HG03039 (cell line): ENCODE measurements at regions not wholly inside any gene's neighbourhood (a gene's known extent, or its start where the extent isn't known, plus 50 kb on each side); places are given as distances from the start of the nearest gene placed in this dataset.

Experiments
- ATAC-seq: cut with Tn5 transposase; IDR thresholded peaks from one replicate; pipeline ENCODE4 v1.9.1; 2021; ENCODE audit warnings: mild to moderate bottlenecking, moderate library complexity; ENCODE audit not compliant: unreplicated experiment

DNA sequence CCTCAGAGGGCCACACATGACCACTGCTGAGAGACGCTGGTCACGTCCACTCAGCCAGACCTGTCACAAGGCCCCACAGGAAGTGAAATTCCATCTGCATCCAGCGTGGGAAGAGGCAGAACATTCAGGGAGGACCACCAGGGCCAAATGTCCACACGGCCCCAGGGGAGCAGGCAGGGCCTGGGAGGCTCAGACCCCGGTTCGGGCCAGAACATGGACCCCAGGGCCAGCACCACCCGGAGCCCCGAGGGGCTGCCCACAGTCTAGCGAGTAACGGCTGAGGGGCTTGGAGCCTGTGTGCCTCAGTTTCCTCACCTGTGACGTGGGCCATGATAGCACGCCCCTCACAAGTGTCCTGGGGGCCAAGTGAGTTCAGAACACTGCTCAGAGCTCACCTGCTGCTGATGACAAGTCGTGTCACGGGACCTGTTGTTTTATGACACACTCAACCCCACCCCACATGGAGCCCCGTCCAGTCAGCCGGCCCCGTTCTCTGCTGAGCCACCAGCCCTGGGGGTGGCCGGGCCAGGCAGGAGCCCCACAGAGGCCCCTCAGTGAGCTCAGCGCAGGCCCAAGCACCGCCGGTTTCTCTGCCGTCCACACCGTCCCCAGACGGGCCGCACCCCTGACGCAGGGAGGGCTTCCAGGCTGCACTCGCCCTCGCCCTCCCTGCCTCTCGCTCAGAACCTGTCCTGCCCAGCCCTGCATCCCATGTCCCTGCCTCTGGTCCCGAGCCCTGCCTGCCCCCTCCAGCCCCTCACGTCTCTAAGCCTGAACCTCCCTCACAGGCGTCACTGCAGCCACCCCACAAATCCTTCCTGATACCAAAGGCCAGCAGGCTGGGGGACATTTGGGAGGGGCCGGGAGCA is 79.5 kb upstream of the GALNT9 start:
- no peak for ATAC-seq

DNA sequence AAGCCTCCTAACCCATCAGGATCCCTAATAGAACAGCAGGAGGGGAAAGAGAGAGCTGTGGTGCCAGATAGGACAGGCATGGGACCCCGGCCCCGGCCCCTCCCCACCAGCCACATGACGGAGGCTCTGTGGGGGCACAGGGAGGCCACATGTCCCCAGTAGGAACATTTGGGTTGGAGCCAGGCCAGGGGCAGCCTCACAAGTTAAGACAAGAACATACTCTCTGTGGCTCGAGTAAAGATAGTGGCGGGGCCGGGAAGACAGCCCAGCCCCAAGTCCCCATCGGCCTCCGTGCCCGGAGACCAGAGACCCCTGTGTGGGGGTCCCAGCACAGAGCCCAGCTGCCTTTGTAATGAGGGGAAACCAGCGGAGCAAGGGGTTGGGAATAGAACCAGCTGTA is 78.6 kb upstream of the GALNT9 start:
- no peak for ATAC-seq

DNA sequence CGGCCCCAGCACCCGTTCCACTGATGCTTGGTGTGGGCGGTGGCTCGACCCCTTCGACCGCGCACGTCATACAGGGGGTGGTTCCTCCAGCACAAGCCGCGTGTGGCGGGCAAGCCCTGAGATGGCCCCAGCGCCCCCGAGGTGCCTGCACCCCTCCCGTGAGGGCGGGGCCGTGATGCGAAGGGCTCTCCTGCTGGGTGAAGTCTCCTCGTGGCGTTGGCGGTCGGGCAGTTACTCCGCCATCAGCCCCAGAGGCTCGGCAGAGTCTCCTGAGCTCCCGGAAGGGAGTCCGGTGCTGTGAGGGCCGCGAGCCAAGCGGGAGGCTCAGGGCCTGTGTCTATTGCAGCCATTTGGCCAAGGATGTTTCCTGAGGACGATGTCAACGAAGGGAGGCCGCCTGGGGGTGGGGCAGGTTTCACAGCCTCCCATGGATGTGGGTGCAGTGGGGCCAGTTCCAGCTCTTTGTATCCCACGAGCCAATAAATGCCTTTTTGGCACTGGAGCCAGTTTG is 78.1 kb upstream of the GALNT9 start:
- ATAC-seq = no peak

DNA sequence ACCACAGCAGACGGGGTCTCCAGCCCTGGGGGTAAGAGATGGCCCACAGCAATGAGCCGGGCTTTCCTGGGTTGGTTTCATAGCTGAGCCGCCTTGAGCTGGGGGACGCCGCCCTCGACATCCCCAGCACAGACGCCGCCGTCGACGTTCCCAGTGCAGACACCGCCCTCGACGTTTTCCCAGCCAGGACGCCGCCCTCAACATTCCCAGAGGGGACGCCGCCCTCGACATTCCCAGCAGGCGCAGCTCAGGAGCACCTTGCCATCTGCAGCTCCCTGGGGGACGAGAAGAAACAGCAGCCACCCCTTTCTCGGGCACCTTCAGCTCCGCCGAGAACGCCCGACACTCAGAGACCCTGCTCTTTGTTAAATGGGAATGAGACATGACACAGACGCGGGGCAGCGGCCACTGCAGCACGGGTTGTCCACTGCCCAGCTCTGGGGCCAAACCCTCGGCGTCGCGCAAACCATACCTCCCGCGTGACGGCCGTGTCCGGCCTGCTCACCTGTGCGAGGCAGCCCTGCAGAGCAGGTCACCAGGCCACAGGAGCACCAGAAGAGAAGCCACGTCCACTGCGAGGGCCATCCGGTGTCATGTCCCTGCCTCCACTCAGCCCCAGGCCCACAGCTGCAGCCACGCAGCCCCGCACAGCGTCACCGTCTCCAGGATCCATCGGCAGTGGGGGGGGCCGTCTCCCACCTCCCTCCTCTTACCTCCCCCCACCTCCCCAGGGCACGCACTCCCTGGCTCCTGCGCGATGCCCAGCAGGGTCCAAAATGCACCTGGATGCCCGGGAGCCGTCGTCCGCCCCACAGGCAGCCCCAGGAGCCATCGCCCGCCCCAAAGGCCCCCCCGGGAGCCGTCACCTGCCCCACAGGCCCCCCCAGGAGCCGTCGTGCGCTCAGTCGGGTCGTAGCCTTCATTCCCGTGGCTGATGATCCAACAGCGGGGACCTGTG is 77.4 kb upstream of the GALNT9 start:
- ATAC-seq = no peak

DNA sequence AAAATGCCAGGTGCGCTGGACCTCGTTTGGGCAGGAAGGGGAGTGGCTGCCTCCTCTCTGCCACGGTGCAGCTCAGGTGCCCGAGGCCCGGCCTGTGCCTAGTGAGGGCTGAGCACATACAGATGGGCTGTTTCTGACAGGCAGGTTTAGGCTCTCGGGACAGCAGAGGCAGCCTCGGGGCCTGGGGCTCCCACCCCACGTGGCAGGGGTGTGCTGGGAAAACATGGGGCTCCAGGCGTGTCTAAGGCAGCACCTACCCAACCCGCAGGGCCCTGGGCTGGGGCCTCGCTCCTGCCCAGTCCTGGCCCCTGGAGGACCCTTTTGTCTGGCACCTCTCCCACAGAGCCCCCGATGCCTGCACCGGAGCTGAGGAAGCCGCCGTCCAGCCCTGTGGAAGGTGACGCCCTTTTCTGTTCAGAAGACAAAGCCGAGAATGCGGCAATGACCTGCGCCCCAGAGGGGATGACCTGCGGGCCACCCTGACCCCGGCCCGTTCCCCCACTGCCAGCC is 76.4 kb upstream of the GALNT9 start:
- ATAC-seq = no peak

DNA sequence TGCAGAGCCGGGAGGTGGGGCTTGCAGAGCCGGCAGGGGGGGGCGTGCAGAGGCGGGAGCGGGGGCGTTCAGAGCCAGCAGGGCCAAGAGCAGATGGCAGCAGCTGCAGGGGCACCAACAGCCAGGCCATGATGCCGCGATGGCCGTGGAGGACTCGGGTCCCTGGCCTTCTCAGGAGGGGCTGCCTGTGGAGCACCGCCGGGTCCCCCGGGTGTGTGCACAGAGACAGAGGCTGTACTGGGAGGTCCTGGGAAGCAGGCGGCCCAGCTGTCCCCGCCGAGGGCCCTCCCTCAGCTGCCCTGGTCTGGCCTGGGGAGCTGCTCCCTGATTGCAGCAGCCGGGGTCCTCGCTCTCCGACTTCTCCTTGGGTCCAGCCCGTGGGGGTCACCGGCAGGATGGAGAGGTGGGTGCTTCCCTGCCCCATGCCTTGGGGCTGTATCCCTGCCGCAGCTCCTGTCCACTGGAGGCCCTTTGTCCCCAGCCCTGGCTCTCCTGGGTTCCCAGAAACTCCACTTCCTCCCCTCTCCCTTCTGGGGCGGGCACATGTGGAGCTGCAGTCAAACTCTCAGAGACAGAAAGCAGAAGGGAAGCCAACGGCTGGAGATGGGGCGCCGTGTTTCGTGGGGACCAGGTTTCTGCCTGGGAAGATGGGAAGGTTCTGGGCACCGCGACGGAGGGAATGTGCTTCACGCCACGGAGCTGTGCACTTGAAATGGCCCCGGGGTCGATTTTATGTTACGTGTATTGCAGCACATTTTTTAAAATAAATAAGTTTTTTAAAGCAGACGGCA is 75.8 kb upstream of the GALNT9 start:
- no peak for ATAC-seq

DNA sequence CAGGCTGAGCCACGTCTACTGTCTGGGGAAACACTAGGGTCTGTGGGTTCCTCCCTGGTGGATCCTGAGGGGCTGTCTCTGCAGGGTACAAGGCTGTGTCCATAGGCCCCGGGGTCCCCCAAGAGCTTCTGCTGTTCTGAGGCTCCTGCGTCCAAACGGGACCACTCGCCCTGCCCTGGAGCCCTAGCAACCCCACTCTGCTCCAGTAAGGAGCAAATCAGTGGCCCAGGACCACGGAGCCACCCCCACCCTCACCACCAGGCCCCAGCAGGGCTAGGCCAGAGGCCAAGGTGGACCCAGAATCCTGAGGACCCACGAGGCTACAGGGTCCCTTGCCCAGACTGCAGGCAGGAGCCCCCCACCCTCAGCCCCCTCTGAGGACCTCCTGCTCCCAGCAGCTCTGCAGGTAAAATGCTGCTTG is 75.1 kb upstream of the GALNT9 start:
- no peak for ATAC-seq

DNA sequence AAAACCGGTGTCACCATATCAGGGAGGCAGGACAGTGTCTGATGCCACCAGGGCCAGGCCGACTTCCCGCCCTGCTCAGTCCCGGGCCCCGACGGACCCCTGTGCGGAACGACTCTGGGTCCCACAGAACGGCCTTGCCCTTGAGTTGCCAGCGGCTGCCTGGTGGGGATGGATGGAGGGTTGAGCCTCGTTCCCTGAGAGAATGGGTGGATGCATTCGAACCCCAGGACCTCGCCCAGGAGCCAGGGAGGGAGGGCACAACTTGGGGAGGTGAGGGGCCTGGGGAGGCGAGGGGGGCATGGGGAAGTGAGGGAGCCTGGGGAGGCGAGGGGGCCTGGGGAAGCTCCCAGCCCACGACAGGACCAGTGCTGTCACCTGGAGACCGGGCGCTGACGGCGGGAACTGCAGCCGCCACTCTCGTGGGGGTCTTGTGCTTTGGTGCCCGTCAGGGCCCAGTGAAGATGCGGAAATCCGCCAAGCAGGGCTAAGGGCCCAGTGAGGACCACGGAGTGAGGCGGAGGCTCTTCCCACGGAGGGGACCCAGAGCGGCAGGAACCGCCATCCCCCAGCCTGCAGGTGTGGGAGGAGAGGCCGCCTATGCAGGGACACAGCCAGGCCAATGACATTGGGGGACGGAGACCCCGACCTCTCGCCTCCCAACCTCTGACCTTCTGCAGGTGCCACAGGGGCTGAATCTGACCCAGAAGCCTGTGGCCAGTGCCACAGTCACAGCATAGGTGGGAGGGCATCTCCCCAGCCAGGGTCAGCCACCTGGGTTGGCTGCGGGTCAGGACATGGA is 74.4 kb upstream of the GALNT9 start:
- ATAC-seq = no peak

DNA sequence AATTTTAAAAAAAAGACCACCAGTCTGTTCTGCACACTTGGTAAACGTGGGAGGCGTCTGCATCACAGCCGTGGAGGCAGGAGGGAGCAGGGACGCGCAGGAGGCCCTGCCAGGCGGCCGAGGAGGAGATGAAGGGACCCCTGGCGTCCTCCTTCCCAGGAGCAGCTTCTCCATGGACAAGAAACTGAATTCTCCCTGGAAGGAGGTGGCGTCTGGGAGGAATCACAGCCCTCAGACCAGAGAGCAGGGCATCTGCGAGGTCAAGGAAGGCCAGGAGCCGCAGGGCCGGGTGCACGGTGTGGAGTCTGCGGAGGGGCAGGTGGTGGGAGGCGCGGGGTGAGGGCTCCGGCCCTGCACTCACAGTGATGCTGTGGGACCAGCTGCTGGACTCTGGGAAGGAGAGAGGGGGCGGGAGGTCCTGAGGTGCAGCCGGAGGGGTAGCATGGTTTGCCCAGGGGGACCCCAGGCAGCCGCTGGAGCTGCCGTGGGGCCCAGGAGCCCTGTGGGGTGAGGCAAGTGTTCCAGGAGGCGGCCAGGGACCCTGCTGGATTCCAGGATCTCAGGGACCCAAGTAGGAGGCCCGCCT is 73.5 kb upstream of the GALNT9 start:
- ATAC-seq = no peak

DNA sequence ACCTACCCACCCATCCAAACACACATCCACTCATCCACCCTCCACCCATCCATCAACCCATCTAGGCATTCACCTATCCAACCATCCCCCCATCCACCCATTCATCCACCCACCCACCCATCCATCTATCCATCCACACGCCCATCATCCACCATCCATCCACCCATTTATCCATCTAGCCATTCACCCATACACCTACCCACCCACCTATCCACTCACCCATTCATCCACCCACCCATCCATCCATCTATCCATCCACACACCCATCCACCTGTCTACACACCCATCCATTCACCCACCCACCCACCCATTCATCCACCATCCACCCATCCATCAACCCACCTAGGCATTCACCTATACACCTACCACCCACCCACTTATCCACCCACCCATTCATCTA is 72.6 kb upstream of the GALNT9 start:
- no peak for ATAC-seq

DNA sequence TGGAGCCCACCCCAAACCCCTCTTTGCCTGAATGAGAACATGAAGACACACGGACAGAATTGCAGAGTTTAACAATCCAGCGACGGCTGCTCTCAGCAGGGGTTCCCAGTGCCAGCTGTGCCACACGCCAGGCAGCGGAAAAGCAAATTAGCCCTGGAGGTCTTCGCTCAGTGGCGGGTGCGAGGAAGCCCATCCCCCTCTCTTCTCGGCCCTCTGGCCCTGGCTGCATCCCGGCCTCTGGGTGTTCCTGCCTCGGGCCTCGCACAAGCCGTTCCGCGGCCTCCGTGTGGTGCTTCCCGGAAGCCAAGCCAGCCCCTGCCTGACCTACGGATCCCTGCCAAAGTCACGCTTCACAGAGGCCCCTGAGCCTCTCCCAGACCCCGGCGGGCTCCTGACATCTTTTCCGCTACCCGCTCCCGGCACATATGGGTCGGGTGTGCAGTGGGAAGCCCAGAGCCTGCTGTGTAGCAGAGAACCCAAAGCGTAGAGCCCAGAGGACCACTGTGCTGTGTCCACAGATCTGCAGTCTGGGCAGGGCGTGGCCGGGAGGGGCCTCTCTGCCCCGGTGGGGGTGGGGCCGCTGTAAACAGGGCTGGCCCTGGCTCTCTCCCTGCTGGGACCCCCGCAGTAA is 70.7 kb upstream of the GALNT9 start:
- no peak for ATAC-seq

DNA sequence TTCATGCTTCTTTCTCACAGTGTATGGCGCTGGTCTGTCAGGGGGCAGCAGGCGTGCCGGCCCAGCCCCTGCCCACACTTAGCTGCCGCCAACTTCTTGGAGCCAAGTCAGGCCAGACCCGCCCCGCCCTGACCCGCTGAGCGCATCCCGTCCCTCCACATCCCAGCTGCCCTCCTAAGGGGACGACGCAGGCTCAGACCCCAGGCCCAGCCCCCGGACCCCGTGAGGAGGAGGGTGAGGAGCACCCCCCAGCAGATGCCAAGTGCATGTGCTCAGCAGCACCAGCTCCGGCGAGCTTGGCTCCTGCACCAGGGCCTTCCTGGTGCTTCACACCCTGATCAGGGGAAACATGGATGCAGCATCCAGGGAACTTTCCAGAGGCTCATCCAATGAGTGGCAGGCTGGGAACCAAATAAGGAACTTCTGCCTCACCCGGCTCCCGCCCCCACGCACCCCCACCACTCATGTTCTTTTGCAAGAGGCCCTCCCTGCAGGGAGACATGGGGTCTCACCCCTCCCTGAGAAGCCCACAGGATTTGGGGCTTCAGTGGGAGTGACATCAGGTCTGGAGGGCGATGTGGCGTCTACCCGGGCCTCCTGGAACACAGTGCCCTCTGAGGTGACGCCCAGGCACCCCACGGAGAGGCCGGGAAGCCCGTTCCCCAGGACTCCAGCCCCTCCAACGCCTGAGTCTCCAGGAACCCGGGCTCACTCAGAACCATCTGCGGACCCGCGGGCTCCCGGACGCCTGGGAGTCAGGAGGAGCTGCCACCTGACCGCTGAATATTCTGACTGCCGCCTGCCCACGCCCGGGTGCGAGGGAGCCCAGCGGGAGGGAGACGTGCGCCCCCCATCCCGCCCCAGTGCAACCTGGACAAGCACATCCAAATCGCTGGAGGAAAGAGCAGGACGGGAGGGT is 70.0 kb upstream of the GALNT9 start:
- no peak for ATAC-seq

DNA sequence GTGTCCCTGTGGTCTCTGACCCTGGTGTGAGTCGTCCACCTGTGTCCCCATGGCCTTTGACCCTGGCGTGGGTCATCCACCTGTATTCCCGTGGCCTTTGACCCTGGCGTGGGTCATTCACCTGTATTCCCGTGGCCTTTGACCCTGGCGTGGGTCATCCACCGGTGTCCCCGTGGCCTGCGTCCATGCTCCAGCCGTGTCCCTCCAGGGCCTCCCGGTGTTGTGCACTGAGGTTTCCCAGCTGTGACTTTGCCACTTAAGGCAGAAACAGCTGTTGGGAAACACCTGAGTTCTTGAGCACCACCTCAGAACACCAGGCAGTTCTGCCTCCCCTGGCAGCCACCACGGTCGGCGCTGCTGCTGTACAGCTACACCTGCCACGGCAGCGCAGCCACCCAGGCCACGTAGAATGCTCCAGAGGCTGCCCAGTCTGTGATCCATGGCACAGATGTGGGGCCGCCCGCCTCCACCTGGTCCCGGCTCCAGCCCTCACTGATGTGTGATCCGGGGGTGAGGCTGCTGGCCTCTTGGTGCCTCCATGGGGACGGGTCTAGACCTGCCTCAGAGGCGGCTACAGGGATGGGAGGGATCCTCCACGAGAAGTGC is 69.1 kb upstream of the GALNT9 start:
- no peak for ATAC-seq

DNA sequence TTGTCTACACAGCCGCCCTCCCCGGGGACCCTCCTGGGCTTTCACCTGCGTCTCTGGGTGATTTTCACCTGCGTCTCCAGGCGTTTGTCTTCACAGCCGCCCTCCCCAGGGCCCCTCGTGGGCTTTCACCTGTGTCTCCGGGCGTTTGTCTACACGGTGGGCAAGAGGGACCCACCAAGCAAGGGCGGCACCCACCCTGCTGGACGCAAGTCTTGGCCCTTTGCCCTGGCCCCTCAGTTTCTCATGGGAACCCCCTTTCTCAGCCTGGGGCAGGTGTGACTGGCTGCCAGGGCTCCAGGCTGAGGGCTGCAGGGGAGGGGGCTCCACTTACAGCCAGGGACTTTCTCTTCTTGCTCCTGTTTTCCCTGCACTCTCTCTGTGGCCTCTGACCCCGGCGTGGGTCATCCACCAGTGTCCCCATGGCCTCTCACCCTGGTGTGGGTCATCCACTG is 68.6 kb upstream of the GALNT9 start:
- ATAC-seq = no peak

DNA sequence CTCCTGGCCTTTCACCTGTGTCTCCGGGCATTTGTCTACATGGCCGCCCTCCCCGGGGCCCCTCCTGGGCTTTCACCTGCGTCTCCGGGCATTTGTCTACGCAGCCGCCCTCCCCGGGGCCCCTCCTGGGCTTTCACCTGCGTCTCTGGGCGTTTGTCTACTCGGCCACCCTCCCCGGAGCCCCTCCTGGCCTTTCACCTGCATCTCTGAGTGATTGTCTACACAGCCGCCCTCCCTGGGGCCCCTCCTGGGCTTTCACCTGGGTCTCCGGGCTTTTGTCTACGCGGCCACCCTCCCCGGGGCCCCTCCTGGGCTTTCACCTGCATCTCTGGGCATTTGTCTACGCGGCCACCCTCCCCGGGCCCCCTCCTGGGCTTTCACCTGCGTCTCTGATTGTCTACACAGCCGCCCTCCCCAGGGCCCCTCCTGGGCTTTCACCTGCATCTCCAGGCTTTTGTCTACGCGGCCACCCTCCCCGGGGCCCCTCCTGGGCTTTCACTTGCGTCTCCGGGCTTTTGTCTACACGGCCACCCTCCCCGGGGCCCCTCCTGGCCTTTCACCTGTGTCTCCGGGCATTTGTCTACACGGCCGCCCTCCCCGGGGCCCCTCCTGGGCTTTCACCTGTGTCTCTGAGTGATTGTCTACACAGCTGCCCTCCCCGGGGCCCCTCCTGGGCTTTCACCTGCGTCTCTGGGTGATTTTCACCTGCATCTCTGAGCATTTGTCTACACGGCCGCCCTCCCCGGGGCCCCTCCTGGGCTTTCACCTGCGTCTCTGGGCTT is 68.0 kb upstream of the GALNT9 start:
- no peak for ATAC-seq

DNA sequence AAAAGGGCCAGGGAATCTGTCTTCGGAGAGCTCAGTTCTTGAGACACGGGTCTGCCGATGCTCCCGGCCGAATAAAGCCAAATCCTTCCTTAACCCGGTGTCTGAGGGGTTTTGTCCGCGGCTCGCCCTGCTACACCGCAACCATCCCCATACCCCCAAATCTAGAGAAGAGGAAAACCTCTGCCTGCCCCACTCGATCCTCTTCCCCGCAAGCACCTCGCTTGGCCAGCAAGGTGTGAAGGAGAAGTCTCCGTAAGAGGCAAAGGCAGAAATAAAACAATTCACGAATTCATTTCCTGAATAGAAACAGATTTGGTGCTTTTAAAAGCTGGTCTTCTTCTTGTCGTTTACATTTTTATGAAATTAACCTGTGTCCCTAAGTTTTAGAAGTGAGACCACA is 67.3 kb upstream of the GALNT9 start:
- no peak for ATAC-seq

DNA sequence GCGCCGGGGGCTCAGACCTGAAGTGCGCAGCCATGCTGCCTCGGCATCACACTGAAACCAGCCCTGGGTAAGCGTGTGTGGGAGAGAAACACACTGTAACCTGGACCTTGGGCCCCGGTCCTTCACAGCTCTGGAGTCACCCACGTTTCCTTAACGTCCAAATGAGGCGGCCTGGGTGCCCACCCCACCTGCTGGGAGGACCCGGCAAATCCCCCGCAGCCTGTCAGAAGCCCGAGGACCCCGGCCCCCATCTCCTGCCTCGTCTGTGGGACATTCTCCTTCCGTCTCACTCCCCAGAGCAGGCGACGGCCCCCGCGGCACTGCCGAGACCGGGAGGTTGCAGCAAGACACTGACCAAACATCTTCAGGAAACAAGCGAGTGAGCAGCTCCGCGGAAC is 66.5 kb upstream of the GALNT9 start:
- ATAC-seq = no peak
